GM21447 (cell line): ENCODE measurements at regions not wholly inside any gene's neighbourhood (a gene's known extent, or its start where the extent isn't known, plus 50 kb on each side); places are given as distances from the start of the nearest gene placed in this dataset.

Source experiments
- ATAC-seq: cut with Tn5 transposase; IDR thresholded peaks from one replicate; pipeline ENCODE4 v1.9.1; 2021; ENCODE audit not compliant: unreplicated experiment

DNA sequence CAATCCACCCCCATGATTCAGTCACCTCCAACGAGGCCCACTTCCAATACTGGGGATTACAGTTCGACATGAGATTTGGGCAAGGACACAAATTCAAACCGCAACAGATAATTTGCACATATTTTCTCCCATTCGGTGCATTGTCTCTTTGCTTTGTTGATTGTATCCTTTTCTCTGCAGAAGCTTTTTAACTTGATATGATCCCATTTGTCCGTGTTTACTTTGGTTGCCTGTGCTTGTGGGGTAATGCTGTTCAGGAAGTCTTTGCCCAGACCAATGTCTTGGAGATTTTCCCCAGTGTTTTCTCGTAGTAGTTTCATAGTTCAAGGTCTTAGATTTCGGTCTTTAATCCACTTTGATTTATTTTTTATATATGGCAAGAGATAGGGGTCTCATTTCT, 330.8 kb upstream of the SPRY2 start:
- ATAC-seq = no peak

DNA sequence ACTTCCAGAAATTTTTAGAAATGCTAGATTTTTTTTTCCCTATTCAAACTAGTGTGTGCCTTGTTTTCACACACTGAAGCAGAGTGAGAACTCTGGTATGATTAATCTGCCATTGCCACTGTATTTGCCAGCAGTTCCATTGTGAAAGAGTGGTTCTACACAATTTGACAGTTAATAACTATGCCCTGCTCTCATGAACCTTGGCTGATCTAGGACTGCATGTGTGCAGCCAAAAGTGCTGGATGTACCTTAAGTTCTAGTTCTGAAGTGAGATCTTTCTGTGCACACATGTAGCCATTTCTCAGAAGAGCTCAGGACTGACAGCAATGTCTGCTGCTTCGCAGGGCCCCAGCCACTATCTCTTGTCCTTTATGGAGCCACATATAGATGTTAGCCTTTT, 328.2 kb upstream of the SPRY2 start:
- no peak for ATAC-seq

DNA sequence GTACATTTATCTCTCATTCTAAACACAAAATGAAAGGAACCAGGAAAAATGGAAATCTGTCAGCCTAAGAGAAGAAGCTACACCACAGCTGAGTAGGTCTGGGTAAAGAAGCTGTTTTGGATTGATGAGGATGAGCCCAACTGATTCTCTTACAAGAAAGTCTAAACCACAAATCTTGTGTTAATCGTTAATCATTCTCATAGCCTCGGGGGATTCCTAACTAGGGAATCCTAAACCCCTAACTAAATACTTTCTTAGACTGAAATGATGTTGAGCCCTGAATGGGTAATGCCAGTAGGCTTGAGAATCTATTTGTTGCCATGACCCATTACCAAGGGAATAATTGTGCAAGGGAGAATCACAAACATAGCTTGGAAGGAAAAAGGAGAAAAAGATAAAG, 327.5 kb upstream of the SPRY2 start:
- ATAC-seq = no peak

DNA sequence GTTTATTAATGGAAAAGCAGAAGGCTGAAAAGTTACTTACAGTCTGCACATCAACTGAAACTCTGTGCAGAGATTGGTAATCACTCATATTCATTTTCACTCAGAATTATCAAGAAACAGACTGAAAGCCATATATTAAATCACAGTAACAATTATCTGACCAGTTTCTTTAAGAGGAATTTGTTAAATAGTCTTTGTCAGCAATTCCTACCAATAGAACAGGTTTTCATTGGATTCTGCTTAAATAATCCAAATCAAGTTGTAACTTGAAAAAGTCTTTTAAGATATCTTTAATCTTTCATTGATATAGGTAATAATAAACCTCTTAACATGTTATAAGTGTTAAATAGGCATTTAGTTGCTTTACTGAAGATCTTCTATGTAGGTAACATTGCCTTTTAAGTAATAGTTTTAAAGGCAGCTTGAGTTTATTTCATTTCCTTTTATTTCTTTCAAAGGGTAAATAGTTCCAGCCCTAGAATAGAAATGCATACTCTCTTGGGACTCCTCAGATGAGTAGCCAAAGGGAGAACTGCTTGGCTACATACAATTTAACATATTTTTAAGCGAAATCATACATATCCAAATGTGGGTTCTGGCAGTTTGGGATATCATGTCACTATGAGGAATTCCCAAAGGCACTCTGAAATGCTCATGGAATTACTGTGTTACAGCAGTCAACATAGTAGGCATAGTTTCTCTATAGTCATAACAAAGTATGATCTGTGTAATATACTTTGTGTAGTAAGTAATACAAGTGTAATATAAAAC, 326.0 kb upstream of the SPRY2 start:
- ATAC-seq = no peak

DNA sequence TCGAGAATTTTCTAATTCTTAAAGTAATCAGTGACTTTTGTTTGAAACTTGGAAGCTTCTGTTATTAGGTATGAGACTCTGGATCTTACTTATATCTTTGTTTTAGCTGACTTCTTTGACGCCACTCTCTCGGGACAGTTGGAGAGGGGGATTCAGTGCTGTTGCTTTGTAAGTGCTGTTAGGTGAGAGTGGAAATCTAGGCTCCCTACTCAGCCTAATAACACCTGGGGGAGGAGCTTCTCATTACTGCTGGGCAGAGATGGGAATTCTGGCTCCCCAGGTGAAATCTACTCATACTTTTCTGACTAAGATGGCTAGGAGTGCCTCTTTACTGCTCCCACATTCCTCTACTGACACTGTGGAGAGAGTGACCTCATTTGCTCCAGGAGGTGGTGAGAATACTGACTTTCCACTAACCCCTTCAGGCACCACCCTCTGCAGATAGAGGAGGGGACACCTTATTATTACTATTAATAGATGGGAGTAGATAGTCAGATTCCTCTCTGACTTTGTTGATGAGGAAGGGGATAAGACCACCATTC, 324.9 kb upstream of the SPRY2 start:
- ATAC-seq = no peak

DNA sequence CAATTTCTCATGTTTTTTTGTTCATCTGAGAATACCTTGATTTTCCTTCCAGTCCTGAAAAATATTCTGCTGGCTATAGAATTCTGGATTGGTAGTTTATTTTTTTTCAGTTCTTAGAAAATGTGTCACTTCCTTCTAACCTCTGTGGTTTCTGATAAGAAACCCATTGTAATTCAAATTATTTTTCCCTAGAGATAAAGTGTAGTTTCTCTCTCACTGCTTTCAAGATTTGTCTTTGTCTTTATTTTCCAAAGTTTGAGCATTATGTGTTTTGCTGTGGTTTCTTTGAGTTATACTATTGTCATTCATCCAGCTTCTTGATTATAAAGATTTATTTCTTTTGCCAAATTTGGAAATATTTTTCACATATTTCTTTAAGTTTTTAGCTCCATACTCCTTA, 324.0 kb upstream of the SPRY2 start:
- ATAC-seq = no peak

DNA sequence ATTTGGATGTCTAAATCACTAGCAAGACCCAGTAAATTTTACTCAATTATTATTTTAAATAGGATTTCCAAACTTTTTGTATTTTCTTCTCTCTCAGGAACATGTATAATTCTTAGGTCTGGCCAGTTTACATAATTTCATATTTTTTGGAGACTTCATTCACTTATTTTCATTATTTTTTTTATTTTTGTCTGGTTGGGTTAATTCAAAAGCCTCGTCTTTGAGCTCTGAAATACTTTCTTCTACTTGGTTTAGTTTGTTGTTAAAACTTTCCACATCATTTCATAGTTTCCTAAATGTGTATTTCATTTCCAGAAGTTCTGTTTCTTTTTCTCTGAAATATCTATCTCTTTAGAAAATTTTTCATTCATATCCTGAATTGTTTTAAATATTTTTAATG, 322.9 kb upstream of the SPRY2 start:
- ATAC-seq = no peak

DNA sequence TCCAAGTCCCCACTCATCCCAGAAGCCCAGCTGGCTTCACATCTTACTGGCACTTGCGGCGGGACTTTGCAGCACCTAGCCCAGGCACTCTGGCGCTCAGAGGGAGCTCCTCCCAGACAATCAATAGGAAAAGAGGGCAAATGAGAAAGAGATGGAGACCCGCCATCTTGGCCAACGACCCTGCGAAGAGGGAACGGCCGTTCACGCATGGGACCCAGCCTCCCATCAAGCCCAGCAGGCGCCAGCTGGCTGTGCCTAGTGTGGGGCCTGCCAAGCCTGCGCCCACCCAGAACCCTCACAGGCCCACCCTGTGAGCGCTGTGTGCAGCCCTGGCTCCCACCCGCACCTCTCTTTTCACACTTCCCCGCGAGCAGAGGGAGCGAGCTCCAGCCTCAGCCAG, 317.8 kb upstream of the SPRY2 start:
- ATAC-seq = no peak

DNA sequence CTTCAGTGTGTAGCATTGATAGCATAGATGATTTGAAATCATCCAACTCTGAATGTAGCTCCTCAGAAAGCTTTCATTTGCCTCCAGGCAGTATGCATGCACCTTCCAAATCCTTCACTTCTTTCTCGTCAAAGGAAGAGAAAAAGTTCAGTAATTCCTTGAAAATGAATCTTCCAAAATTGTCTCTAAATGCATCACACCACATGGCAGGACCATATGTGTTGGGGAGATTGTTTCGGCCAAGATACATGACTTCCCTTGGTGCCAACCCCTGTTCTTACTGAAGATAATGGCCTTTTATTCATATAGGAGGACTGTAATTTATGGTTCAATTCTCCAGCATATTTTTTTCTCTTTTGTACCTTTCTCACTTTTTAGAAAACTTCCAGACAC, 315.6 kb upstream of the SPRY2 start:
- ATAC-seq = no peak

DNA sequence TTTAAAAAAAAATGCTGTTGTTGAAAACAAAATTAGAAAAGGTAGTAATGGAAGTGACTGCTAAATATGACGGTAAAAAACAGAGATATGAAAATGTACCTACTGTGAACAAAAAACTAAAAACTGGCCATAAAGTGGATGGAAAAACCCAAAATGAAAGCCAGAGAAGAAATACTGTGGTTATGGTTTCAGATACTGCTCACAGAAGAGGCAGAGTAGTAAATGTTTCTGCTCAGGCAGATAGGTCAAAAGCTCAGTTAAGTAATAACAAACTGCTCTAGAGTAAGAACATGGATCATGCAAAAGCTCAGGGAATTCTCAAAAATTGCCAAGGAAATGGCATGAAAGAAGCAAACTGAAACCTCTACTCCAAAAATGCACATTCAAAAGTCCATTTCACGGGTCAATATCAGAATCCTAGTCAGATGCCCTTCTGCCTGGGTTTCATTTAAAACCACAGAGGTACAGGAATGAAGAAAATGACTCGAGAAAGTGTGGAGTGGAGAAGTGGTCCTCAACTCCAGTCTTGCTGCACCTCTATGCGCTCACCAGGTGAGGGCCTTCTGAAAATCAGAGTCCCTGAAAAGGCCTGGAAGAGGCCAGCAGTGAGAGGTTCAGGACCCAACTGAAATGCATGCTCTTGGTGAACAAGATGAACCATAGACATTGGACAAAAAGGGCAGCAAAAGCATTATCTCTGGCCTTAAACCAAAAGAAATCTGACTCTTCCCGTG, 315.0 kb upstream of the SPRY2 start:
- no peak for ATAC-seq

DNA sequence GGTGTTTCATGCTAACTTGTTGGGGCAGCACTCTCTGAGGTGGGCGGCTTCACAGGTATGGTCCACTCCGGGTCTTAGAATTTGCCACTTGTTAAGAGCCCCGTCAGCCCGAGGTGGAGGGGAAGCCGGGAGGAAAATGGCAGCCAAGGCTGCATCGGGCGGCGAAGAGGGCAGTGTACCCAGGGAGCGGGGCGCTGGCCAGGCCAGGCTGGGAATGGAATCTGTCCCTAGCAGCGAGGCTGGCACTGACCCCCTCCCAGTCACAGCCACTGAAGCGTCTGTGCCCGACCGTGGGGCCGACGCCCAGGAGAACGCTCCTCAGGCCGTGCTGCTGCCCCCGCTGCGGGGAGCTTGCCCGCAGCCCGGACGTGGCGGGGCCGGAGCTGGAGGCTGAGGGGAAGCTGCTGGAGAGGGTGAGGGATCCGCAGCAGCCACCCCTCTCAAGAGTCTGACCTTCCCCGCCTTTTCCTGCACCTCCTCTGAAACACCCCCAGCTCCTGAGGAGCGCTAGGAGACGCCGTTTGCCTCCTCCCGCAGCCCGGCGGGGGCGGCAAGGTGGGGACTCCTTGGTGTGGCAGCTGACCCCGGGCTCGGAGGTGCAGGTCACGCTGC, 313.8 kb upstream of the SPRY2 start:
- ATAC-seq = no peak

DNA sequence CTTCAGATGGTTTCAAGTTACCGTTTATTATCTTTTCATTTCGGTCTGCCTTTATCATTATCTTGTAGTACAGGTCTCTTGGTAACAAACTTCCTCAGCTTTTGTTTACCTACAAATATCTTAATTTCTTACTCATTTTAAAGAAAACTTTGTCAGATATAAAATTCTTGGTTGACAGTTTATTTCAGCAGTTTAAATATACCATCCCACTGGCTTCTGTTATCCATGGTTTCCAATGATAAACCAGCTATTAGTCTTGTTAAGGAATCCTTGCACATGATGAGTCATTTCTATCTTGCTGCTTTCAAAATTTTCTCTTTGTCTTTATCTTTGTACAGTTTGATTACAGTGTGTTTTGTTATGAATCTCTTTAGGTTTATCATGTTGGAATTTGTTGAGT, 308.3 kb upstream of the SPRY2 start:
- ATAC-seq = no peak

DNA sequence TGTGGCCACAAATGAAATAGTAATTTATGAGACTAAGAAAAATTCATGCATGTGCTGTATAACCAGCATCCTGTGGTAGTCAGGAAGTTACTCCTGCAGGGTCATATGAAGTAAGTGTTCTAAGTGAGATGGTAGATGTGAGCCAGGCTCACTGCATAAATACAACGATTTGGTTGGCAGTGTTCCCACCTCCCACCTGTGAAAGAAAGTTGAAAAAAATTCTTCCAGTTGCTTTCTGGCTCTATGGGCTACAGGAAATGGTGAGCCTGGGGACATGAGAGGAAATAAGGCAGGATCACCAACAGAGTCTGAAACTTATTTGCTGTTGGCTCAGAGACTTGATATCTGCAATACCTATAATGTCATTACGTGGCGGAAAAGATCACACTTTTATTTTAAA, 301.7 kb upstream of the SPRY2 start:
- ATAC-seq = no peak

DNA sequence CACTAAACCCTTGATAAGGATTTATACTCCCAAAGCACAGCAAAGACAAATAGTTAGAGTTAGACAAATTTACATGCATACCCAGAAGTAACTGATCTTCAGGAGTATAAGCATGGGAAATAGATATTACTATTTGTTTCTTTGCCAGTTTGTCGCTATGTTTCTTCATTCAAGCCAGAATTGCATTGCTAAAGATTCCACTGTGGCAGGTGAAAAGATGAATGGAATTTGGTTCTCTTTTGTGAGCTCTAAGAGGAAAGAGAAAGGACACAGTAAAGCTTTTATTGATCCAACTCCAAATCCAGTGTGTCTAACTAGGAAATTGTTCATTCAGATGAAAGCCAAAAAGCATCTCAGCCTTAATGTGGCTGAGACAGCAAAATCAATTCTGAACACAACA, 292.3 kb upstream of the SPRY2 start:
- no peak for ATAC-seq

DNA sequence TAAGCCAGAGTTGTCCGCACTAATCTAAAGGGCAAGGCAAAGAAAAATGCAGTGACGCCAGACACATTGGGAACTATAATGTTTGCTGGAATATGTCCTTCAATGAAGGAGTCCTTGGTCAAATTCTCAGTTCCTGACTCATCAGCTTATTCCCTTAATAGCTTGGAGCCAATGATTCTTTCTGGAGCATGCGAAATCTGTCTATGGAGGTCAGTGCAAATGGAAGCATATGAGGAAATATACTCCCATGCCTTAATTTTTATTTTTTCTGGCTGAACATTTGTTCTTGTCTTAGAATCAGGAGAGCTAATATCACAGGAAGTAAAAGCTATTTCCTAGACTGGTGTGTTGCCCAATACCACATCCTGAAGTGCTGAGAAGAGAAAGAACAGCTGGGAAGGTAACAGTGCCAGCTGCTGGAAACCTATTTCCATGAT, 289.8 kb upstream of the SPRY2 start:
- no peak for ATAC-seq

DNA sequence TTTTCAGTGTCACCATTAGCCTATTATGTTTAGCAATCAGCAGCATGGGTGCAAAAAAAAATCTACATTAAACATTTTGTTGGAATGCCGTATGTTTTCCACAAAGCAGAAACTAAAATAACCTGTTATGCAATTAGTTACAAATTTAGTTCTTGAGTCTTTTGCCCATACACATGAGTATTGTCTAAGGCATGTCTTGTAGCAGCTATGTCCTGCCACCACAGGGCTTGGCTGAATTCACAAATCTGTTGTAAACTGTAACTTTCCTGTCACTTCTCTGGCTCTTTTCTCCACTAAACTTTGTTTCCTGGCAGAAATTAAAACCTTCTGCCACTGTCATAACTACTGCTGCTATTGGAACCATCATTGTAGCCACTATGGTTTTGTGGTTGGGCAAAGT, 277.9 kb upstream of the SPRY2 start:
- ATAC-seq = no peak

DNA sequence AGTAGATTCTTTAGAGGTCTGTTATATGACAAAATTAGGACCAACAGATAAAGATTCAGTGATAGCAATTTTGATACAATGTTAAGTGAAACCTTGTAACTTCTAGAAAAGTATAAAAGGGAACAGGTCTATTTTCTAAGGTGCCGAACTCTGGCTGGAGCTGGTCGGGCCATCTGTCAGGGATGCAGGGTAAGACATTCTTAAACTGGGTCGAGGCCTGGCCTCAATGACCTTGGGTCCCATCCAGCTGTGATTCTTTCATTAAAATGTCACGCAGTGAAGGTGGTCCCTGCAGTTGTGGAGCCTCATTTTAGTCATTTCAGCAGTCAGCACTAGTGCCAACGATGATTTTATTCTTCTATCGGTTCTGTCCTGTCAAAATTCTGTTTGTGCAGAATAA, 271.9 kb upstream of the SPRY2 start:
- no peak for ATAC-seq

DNA sequence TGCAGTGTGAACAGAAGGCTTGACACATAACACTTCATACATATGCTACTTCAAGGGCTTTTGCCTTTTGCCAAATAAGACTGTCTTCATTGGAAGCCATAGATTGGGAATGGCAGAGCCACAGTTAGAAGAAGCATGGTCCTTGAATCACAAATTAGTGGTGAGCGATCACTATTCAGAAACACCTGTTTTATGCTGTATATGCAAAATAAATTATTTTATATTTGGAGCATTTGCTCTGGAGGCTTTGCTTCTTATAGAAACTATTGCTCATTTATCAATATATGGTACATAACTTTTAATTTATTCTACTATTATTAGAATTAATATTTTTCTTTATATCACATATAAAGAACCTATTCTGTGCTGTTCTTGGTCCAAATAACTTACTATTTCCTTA, 270.4 kb upstream of the SPRY2 start:
- ATAC-seq = no peak

DNA sequence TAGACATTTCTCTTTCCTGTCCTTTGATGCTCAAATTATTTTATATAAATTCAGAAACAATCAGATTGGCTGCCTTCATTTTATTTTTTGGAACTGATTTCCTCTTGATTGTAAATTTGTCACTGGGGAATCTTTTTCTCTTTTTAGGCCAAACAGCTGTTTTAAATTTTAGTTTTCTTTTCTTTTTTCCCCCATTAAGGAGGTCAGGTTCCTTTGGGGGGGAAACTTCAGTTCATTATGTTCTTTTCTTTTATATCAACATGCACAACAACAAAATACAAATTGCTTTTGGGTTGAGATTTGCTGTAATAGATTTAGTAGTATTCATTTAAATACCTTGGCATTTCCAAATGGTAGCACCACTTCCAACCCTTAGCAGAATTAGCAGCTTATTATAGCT, 264.8 kb upstream of the SPRY2 start:
- ATAC-seq = no peak

DNA sequence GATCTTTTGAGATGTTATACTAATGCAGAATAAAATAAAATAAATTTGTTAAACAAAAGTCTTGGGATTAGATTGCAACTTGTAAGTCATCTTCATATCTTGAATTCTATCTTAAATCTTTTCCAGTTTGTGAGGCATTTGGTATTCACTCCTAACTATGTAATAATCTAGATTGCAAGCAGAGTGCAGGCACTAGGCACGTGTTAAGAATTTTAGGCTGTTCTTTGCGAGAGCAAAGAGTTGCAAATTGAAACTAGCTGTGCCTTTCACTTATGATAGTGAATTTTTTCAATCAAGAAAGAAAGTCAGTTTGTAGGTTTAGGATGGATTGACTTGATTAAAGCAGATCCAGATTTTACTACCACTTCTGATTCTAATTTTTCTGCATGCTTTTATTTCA, 264.1 kb upstream of the SPRY2 start:
- no peak for ATAC-seq

DNA sequence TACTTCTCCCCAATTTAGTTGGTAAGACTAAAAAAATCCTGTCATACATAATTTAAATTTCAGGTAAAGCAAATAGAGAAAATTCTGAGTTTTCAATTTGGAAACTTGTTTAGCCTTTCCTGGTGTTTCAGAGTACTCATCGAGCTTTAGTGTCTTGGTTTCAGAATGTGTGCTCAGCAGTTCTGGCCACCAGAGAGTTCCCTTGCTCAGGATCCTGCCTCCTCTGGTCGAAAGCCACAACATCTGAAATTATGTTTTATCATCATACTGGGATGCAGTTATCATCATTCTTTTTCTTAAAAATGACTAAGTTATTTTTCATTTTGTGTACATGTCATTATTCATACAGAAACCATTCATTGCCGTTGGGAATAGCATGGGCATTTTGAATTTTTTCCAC, 263.2 kb upstream of the SPRY2 start:
- no peak for ATAC-seq

DNA sequence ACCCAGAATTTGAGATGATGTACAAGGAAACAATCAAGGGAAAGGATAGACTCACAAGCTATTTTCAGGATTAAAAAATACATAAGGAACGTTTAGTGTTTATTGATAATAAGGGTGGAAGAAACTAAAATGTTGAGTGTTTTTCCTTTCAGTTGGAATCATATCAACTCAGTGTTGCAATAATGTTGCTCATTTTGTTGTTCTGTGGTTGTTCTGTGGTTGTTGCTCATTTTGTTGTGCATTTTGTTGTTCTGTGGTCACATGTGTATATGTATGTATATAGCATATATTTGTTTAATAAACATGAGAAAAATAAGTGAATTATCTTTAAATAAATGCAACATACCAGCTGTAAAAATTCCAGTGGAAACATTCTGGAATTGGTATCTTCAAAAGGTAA, 262.4 kb upstream of the SPRY2 start:
- no peak for ATAC-seq
